KOPT-K1 (cell line): ENCODE measurements at regions not wholly inside any gene's neighbourhood (a gene's known extent, or its start where the extent isn't known, plus 50 kb on each side); places are given as distances from the start of the nearest gene placed in this dataset.

ENCODE experiments used
- H3K27ac ChIP-seq: fragments of 200-600 bp; sonication (generic); 2 replicates; pipeline ENCODE4 v1.5.1; 2016; ENCODE audit warnings: antibody characterized with exemption, mild to moderate bottlenecking, low read depth, low read length; ENCODE audit not compliant: poor library complexity, severe bottlenecking
- H3K36me3 ChIP-seq: fragments of 200-600 bp; sonication (generic); 2 replicates; pipeline ENCODE4 v1.5.1; 2017; ENCODE audit warnings: antibody characterized with exemption, mild to moderate bottlenecking, low read length, moderate library complexity; ENCODE audit not compliant: insufficient read depth
- H3K9me3 ChIP-seq: fragments of 200-600 bp; sonication (generic); 2 replicates; pipeline ENCODE4 v1.5.1; 2017; ENCODE audit warnings: antibody characterized with exemption, low read length, mild to moderate bottlenecking; ENCODE audit not compliant: insufficient read depth, poor library complexity, severe bottlenecking

DNA sequence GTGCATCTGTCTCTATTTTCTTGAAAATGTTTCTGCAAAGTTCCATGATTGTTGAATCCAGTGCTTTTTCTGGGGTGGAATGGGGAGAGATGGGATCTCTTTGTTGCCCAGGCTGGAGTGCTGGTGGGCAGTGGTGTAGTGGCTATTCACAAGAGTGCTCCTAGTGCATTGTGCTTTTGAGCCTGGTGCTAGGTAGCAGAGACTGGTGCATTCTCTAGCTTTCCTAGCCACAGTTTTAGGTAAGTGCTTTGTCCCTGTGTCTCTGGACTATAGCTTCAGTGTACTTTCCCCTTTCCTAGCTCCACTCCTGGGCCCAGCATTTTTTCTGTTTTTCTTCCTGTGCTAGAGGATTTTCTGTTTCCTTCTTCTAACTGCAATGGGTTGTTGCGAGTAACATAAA lies 825.6 kb downstream of the SLITRK6 start:
- no peaks in the 10 kb centered on the region for H3K9me3 ChIP-seq
- H3K36me3 ChIP-seq = no peaks in the 10 kb centered on the region
- H3K27ac ChIP-seq = no peak overlapping the region

- Histone ChIP-seq H3K27ac (no peak overlapping the region), H3K9me3 (no peaks in the 10 kb centered on the region), H3K36me3 (no peaks in the 10 kb centered on the region)
These were observed 826.3 kb downstream of the SLITRK6 start for GRCh38 chr13:84972907-84973306.

DNA sequence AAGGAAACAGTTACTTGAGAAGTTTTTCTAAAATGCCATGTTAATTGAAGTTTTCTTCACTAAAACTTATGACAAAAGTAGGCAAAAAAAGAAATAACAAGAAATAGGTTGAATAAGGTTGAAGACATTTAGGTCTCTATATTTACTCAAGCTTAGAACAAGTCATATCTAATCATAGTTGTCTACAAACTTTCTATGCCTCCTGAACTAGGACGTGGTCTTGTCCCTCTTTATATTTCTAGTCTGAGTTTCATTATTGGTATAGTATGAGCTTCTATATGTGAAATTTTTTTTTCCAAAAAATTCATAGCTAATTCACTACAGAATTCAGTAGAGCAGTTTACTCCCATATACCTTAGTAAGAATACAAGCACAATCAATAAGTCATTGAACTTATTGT lies 836.4 kb downstream of the SLITRK6 start:
- Histone ChIP-seq H3K9me3 (peaks cover 9% of the 10 kb centered on the region), H3K27ac (no peak overlapping the region)

GRCh38 chr13:84962141-84962750 lies 837.0 kb downstream of the SLITRK6 start:
- Histone ChIP-seq H3K27ac (no peak overlapping the region), H3K36me3 (no peaks in the 10 kb centered on the region), H3K9me3 (peaks cover 9% of the 10 kb centered on the region)

More for the DNA sequence above, 836.4 kb downstream of the SLITRK6 start:
- no peaks in the 10 kb centered on the region for H3K36me3 ChIP-seq

DNA sequence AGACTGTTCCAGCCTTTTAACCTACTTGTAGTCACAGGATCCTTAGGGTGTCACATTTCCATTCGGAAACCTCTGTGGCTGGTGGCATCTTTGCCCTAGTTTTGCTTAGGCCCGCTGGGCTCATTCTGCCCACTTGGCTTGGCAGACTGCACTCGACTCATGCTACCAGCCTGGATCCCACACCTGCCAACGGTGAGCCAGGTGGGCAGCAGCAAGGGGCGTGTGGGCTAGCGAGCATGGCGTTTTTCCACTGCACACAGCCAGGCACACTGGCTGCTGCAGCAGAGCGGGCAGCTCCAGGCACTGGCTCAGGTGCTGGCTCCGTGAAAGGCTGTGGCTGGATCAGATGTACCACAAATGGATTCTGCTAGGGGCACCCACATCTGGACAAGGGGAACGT lies 838.2 kb downstream of the SLITRK6 start:
- Histone ChIP-seq H3K27ac (no peak overlapping the region), H3K9me3 (peaks cover 9% of the 10 kb centered on the region), H3K36me3 (no peaks in the 10 kb centered on the region)

DNA sequence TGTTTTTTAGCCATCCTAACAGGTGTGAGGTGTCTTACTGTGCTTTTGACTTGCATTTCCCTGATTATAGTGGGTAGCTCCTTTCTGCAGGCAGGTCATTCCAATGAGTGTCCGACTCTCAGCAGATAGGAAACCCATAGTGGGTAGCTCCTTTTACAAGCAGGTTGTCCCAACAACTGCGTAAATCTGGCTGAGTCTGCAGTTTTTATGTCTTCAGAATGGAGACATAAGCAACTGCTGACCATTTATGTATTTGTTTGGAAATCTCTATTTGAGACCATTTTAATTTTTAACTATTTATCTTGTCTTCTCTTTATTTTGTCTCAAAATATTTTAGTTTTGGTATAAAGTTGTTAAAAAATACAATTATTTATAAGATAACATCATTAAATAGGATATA lies 839.4 kb downstream of the SLITRK6 start:
- Histone ChIP-seq H3K36me3 (no peaks in the 10 kb centered on the region), H3K9me3 (peaks cover 9% of the 10 kb centered on the region), H3K27ac (no peak overlapping the region)

DNA sequence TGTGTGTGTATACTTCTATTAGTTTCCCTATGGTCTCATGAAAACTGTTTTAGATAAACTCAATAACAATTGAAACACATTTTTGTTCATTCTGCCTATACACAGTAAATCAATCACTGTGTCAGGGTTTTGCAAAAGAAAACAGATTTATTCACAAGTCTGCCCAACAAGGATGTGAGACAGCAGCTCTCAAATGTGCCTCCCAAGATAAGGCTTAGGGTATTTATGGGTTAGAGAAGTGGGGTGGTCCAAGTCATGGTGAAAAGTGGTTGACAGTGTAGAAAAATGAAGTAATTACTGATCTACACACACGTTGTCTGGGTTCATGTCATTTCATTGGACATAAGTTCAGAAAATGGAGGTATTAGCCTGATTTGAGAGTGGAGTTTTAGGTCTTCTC lies 844.6 kb downstream of the SLITRK6 start:
- no peak overlapping the region for H3K27ac ChIP-seq
- H3K36me3 ChIP-seq = no peaks in the 10 kb centered on the region
- H3K9me3 ChIP-seq = no peaks in the 10 kb centered on the region

- H3K36me3 ChIP-seq = no peaks in the 10 kb centered on the region
These were observed 848.1 kb downstream of the SLITRK6 start for GRCh38 chr13:84951128-84951527.

GRCh38 chr13:84946192-84946591 lies 853.0 kb downstream of the SLITRK6 start:
- Histone ChIP-seq H3K27ac (no peak overlapping the region), H3K9me3 (no peaks in the 10 kb centered on the region), H3K36me3 (no peaks in the 10 kb centered on the region)

More at GRCh38 chr13:84951128-84951527, 848.1 kb downstream of the SLITRK6 start:
- no peak overlapping the region for H3K27ac ChIP-seq
- no peaks in the 10 kb centered on the region for H3K9me3 ChIP-seq

DNA sequence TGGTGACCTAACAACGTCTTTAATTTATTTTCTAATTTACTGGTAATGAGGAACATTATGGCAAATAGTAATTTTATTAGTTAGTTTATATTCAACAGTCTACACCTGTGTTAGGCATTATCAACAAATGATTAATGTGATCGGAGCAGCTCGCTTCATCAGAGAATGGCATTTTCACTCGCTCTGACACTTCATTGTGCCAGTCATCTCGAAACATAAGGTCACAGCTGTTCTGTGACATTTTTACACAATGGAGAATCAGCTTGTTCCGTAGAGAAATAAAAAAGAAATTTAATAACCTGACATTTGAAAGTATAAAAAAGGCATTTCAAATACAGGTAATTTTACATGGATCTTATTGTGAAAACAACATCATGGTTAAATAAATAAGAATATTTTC lies 858.4 kb downstream of the SLITRK6 start:
- no peaks in the 10 kb centered on the region for H3K36me3 ChIP-seq
- no peak overlapping the region for H3K27ac ChIP-seq
- no peaks in the 10 kb centered on the region for H3K9me3 ChIP-seq

DNA sequence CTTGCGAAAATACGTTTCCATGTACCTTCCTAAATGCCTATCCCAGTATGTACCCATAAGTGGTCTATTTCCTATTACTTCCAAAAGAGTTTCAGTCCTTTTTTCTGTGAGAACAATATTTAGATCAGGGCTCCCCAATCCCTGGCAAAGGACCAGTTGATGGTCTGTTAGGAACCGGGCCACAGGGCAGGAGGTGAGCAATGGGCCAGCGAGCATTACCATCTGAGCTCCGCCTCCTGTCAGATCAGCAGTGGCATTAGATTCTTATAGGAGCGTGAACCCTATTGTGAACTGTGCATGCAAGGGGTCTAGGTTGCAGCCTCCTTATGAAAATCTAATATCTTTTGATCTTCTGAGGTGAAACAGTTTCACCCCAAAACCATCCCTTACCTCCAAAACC lies 859.1 kb downstream of the SLITRK6 start:
- Histone ChIP-seq H3K27ac (no peak overlapping the region), H3K9me3 (no peaks in the 10 kb centered on the region), H3K36me3 (no peaks in the 10 kb centered on the region)

GRCh38 chr13:84934911-84935310 lies 864.3 kb downstream of the SLITRK6 start:
- no peaks in the 10 kb centered on the region for H3K9me3 ChIP-seq

DNA sequence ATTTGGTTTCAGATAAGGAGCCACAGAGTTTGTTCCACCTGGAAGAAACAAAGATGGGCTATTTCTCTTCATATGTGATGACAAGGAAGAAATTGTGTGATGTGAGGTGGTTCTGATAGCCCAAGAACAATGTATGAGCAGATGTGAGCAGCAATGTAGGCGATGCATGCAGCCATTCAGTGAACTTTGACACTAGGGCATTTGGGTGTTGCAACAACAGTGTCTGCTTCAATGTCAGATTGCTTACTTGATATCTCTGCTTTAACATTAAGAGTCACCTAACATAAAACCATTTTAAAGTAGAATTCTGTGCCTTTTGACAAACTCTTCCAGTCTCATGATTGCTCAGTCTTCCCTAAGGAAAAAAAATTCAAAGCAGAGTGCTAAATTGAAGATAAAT lies 865.4 kb downstream of the SLITRK6 start:
- H3K9me3 ChIP-seq = no peaks in the 10 kb centered on the region
- H3K27ac ChIP-seq = no peak overlapping the region
- no peaks in the 10 kb centered on the region for H3K36me3 ChIP-seq

More at GRCh38 chr13:84934911-84935310, 864.3 kb downstream of the SLITRK6 start:
- H3K27ac ChIP-seq = peak overlapping the region; percentile 21
- no peaks in the 10 kb centered on the region for H3K36me3 ChIP-seq

- Histone ChIP-seq H3K27ac (no peak overlapping the region), H3K36me3 (no peaks in the 10 kb centered on the region), H3K9me3 (no peaks in the 10 kb centered on the region)
These were observed 868.0 kb downstream of the SLITRK6 start for GRCh38 chr13:84931264-84931663.

DNA sequence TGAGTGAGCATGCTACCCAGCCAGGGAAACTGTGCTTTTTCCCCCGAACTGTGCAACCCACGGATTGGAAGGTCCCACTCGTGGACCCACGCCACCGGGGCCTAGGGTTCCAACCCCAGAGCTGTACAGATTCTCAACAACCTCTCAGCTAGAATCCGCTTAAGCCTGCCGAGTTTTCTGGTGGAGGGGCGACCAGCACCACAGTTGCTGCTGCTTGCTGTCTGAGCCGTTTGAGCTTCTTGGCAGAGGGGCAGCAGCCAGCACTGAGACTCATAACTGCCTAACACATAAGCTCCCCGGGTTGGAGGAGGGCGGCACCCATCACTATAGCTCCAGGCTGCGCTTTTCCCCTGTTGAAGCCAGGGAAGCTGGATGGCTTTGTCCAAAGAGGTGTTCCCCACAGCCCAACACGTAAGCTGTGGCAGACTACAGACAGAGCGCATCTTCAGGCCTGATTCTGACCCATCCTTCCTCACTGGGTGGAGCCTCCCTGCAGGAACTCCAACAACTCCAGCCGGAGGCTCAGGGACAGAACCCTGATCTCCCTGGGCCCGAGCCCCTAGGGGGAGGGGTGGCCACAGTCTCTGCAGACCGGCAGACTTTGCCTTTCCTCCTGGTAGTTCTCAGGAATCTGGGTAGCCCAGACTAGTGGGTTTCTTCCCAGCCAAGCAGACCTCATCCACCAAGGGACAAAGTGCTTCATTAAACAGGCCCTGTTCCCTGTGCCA lies 871.6 kb downstream of the SLITRK6 start:
- Histone ChIP-seq H3K9me3 (no peaks in the 10 kb centered on the region), H3K27ac (no peak overlapping the region), H3K36me3 (no peaks in the 10 kb centered on the region)

DNA sequence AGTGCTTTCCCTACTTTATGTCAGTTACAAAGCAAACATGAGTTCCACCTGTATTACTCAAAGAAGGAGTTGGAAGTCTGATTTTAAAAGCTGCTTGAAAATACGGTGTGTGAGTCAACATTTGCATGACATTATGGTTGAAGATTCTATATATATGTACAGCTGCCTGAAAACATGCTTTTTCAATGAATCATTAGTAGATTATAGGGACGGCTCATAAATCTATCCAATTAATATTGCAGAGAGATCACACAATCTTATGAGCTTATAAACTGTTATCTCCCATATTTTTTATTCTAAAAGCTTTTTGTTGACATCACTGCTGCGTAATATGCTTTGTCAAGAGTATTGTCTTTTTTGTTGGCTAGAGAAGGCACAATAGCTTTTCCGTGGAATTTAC lies 873.8 kb downstream of the SLITRK6 start:
- no peaks in the 10 kb centered on the region for H3K36me3 ChIP-seq
- no peaks in the 10 kb centered on the region for H3K9me3 ChIP-seq
- no peak overlapping the region for H3K27ac ChIP-seq
